ENCODE measurements at regions not wholly inside any gene's neighbourhood (a gene's known extent, or its start where the extent isn't known, plus 50 kb on each side); places are given as distances from the start of the nearest gene placed in this dataset.

DNA sequence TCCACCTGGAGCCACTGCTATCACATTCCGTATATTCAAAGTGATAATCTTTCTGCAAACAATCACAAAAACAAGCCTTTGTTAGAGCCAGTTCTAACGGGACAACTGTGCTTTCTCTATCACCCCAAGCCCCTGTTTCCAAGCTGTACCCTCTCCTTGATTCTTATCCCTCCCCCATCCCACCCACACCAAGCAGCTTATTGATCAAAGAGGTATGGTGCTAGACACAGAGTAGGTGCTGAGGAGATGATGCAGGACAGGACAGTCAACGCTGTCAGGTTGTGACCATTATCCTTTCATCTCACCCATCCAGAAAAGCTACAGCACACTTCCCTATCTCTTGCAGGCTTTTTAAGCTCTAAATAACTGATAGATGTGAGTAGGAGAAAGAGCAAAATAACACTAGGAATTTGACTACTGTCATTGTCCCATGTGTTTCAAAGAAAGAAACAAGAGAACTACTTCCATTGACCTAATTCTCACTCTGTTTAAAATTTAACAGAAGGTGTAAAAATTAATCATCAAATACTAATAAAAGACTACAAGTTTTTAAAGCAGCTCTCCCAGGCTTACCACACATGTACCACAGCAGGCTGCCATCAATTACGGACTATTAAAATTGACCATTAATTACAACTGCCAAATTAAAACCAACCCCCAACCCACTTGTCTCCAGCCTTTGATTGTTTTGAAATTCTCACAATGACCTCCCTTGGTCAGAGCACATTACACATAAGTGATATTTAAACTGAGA, 94.3 kb downstream of the ELAPOR2 start:
- no peak overlapping the region for H3K4me3 Mint-ChIP-seq
- no peak for DNase-seq
- H3K36me3 Mint-ChIP-seq (ENCODE audit: low read depth): no peaks in the 10 kb centered on the region
- peaks cover 4% of the 10 kb centered on the region; the same call in 1 of the 2 replicates for H3K9me3 Mint-ChIP-seq
- no peak overlapping the region for H3K27ac Mint-ChIP-seq
- H3K4me1 Mint-ChIP-seq (ENCODE audit: low read depth): no peaks in the 10 kb centered on the region
- H3K27me3 Mint-ChIP-seq (ENCODE audit: insufficient read depth): no peaks in the 10 kb centered on the region; the same call in 1 of the 2 replicates
- TF ChIP-seq, protein P1, sequence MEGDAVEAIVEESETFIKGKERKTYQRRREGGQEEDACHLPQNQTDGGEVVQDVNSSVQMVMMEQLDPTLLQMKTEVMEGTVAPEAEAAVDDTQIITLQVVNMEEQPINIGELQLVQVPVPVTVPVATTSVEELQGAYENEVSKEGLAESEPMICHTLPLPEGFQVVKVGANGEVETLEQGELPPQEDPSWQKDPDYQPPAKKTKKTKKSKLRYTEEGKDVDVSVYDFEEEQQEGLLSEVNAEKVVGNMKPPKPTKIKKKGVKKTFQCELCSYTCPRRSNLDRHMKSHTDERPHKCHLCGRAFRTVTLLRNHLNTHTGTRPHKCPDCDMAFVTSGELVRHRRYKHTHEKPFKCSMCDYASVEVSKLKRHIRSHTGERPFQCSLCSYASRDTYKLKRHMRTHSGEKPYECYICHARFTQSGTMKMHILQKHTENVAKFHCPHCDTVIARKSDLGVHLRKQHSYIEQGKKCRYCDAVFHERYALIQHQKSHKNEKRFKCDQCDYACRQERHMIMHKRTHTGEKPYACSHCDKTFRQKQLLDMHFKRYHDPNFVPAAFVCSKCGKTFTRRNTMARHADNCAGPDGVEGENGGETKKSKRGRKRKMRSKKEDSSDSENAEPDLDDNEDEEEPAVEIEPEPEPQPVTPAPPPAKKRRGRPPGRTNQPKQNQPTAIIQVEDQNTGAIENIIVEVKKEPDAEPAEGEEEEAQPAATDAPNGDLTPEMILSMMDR (IDR thresholded peaks at IDR 0.05): no peak

DNA sequence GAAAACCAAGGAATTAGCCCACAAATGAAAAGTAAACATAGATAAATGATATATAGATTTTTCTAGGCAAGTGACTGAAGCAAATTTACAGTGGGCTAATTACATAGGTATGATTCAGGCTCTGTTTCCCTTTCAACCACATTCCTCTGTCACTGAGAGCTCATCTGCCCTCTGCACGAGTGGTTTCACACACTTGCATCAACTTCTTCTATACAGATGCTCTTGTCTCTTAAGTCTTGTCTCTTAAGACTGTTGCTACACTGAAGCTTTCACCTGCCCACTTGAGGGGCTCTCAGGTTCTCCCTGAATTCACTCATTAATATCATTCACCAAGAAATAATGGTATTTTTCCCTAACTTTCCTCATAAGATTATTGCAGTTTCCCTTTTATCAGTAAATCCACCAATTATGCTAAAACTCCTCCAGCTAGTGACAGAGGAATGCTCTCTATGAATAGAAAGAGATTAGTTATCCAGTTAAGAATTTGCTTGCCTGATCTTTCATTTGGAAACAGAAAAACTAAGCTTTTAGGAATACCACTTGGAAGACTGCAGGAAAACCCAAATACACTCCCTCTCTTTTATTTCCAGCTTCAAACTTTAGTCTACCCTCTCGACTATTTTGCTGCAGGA, 95.7 kb downstream of the ELAPOR2 start:
- H3K36me3 Mint-ChIP-seq (ENCODE audit: low read depth): no peaks in the 10 kb centered on the region
- H3K9me3 Mint-ChIP-seq: peaks cover 4% of the 10 kb centered on the region; the same call in 1 of the 2 replicates

DNA sequence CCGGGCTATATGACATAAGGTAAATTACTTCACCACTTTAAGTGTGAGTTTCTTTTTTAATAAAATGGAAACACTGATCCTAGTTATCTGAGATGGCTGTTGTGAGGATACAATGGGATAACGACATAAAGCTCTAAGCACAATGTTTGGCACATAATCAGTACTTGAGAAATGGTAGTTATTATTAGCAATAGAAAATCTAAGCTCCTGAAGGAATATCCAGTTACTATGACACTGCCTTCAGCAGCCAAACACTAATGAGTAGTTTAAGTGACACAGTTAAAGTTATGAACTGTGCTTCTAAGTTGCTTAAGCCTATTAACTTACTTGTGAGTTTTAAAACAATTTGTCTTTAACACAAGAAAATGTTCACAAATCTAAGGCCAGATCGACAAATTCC, 96.8 kb downstream of the ELAPOR2 start:
- no peak overlapping the region for H3K27ac Mint-ChIP-seq
- DNase-seq: no peak
- no peaks in the 10 kb centered on the region for H3K4me1 Mint-ChIP-seq (ENCODE audit: low read depth)
- TF ChIP-seq, protein P1 (IDR thresholded peaks at IDR 0.05): no peak
- peaks cover 3% of the 10 kb centered on the region; the same call in 1 of the 2 replicates for H3K9me3 Mint-ChIP-seq
- no peaks in the 10 kb centered on the region for H3K36me3 Mint-ChIP-seq (ENCODE audit: low read depth)
- no peak overlapping the region for H3K4me3 Mint-ChIP-seq
- H3K27me3 Mint-ChIP-seq (ENCODE audit: insufficient read depth): peaks cover 2% of the 10 kb centered on the region

More for the DNA sequence above, 95.7 kb downstream of the ELAPOR2 start:
- H3K27me3 Mint-ChIP-seq (ENCODE audit: insufficient read depth): no peaks in the 10 kb centered on the region; the same call in 1 of the 2 replicates
- DNase-seq: no peak
- H3K27ac Mint-ChIP-seq: no peak overlapping the region
- TF ChIP-seq, protein P1 (IDR thresholded peaks at IDR 0.05): no peak
- H3K4me3 Mint-ChIP-seq: no peak overlapping the region
- no peaks in the 10 kb centered on the region for H3K4me1 Mint-ChIP-seq (ENCODE audit: low read depth)

DNA sequence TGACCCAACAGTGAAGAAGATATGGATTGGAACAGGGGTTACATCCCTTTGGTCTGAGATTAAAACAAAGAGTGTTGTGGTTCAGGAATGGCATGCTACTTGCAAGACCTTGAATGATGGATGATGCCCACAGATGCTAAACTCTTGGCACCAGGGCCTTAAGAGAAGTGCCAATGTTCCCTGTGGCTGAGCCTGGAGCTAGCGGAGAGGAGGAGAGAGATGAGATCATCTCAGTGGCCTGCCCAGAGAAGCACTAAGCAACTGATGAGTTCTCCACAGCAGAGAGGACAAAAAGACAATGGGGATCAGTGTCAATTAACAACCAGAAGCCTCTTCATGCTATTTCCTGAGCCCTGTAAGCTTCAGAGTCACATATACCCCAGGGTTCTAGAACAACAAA, 97.8 kb downstream of the ELAPOR2 start:
- no peak for DNase-seq
- no peaks in the 10 kb centered on the region for H3K4me1 Mint-ChIP-seq (ENCODE audit: low read depth)

DNA sequence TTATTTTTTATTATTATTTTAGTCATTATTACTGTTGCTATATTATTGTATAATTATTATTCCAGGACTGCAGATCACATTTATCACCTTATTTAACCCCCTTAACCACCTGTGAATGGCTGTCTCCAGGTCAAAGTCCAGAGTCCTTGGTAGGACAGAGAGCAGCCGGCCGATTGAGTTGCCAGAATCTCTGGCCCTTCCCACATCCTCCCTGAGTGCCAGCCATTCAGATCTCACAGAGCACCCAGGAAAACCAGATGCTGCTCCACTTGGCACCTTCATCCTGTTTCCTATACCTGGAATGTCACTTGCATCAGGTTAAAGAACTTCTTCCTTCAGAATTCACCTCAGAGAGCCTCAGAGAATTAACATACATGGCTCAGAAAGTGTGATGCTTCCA, 101.1 kb downstream of the ELAPOR2 start:
- no peaks in the 10 kb centered on the region for H3K36me3 Mint-ChIP-seq (ENCODE audit: low read depth)
- H3K9me3 Mint-ChIP-seq: no peaks in the 10 kb centered on the region
- no peak overlapping the region for H3K27ac Mint-ChIP-seq
- peaks cover 2% of the 10 kb centered on the region; the same call in 1 of the 2 replicates for H3K27me3 Mint-ChIP-seq (ENCODE audit: insufficient read depth)
- H3K4me3 Mint-ChIP-seq: no peak overlapping the region
- DNase-seq: no peak
- H3K4me1 Mint-ChIP-seq (ENCODE audit: low read depth): no peaks in the 10 kb centered on the region
- TF ChIP-seq, protein P1 (IDR thresholded peaks at IDR 0.05): no peak

More for the DNA sequence above, 97.8 kb downstream of the ELAPOR2 start:
- Mint-ChIP-seq H3K36me3 (ENCODE audit: low read depth) (no peaks in the 10 kb centered on the region), H3K4me3 (no peak overlapping the region), H3K27me3 (ENCODE audit: insufficient read depth) (peaks cover 2% of the 10 kb centered on the region), H3K27ac (no peak overlapping the region), H3K9me3 (no peaks in the 10 kb centered on the region)
- TF ChIP-seq, protein P1 (IDR thresholded peaks at IDR 0.05): no peak

All from HFFc6 (cell line).